GM18873 (cell line): ENCODE measurements at regions not wholly inside any gene's neighbourhood (a gene's known extent, or its start where the extent isn't known, plus 50 kb on each side); places are given as distances from the start of the nearest gene placed in this dataset.
"Not testable (repeated sequence)": the region's sequence is repeated elsewhere in the genome, so short reads cannot be mapped to it uniquely, and the experiment has no call there.

Source experiments
- ATAC-seq: cut with Tn5 transposase; IDR thresholded peaks from one replicate; pipeline ENCODE4 v1.9.1; 2021; ENCODE audit warnings: mild to moderate bottlenecking, moderate library complexity, moderate number of reproducible peaks; ENCODE audit not compliant: unreplicated experiment, low FRiP score

GRCh38 chrX:121598356-121598755 is 550.9 kb downstream of the GLUD2 start:
- ATAC-seq: no peak

GRCh38 chrX:121635141-121635540 is 587.7 kb downstream of the GLUD2 start:
- no peak for ATAC-seq

- ATAC-seq: no peak
These were observed 592.4 kb downstream of the GLUD2 start for GRCh38 chrX:121639781-121640180.

DNA sequence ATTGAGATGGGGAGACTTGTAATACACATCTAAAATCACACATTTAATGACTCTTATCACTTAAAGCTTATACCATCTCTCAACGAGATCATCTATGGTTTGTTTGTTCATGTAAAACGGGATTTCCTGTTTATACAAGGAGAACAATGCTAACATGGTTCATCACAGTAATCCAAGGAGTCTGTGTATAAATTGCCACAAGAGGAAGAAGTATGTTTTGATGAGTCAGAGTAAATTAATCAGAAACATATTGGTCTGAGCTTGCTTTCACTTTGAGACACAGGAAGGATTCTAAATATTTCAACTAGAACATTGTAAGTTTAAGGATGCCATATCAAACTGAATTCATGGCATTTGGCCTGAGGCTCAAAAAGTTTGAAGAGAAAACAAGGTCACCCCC is 594.1 kb downstream of the GLUD2 start:
- no peak for ATAC-seq

GRCh38 chrX:121642415-121642814 is 595.0 kb downstream of the GLUD2 start:
- no peak for ATAC-seq

- ATAC-seq: no peak
These were observed 602.0 kb downstream of the GLUD2 start for GRCh38 chrX:121649417-121649816.

DNA sequence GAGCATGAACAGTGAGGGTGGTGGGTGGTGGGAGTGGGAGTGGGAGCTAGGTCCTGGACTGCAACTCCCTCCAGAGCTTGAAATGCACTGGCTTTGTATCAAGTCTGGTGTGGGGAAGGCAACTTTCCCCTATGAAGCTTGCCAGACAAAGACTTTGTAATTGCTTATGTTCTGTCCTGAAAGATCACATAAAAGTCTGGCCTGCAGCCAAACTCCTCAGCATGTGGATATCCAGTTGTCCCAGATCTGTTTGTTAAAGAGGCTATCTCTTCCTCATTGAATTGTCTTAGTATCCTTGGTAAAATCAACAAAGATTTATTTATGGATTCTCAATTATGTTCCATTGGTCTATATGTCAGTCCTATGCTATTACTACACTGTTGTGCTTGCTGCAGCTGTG is 607.9 kb downstream of the GLUD2 start:
- ATAC-seq: no peak

DNA sequence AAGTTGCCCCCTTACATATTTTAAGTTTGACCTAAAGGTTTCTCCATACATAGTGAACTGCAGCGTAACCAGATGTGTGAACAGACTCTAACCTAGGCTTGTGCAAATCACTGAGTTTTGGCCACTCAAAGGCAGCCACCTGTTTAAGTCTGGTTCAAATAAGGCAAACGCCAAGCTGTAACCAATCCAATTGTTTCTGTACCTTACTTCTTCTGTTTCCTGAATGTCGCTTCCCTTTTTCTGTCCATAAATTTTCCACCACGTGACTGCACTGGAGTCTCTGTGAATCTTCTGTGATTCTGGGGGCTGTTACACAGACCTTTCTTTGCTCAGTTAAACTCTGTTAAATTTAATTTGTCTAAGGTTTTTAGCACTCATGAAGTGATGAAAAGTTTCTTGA is 618.8 kb downstream of the GLUD2 start:
- no peak for ATAC-seq

- ATAC-seq: no peak
These were observed 624.2 kb downstream of the GLUD2 start for GRCh38 chrX:121671649-121672048.

- not testable (repeated sequence) for ATAC-seq
These were observed 661.8 kb downstream of the GLUD2 start for GRCh38 chrX:121709236-121709635.

DNA sequence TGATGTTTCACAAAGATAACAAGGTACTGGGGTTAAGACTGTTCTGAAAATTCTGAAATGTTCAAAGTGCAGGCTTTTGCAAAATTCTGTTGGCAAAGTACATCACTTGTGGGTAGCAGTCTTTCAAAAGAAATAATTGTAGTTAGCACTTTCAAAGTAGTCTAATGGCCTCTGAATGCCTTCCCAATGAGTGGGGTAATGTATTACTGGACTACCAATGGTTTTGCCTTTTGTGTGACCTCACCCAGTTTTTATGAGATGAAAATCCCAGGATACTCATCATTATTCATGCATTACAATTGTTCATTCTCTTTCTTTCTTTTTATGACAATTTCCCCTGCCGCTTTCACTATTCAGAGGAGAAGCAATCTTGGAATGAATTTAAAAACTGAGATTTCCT is 686.1 kb downstream of the GLUD2 start:
- no peak for ATAC-seq

- ATAC-seq: no peak
These were observed 698.7 kb downstream of the GLUD2 start for GRCh38 chrX:121746105-121746504.

GRCh38 chrX:121753602-121754001 is 706.2 kb downstream of the GLUD2 start:
- ATAC-seq: not testable (repeated sequence)

DNA sequence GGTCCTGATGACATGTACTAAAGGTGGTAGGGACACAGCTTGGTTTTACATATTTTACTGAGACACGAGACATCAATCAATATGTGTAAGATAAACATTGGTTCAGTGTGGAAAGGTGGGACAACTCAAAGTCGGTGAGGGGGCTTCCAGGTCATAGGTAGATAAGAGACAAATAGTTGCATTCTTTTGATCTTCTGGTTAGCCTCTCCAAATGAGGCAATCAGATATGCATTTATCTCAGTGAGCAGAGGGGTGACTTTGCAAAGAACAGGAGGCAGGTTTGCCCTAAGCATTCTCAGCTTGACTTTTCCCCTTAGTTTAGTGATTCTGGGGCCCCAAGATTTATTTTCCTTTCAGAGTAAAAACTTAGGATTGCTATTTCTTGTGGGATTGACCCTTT is 706.9 kb downstream of the GLUD2 start:
- no peak for ATAC-seq

GRCh38 chrX:121755541-121755940 is 708.1 kb downstream of the GLUD2 start:
- no peak for ATAC-seq

GRCh38 chrX:121761845-121762244 is 714.4 kb downstream of the GLUD2 start:
- no peak for ATAC-seq

- no peak for ATAC-seq
These were observed 716.3 kb downstream of the GLUD2 start for GRCh38 chrX:121763671-121764070.

GRCh38 chrX:121768210-121768609 is 720.8 kb downstream of the GLUD2 start:
- not testable (repeated sequence) for ATAC-seq

- ATAC-seq: no peak
These were observed 734.6 kb downstream of the GLUD2 start for GRCh38 chrX:121781991-121782390.

- ATAC-seq: no peak
These were observed 735.1 kb downstream of the GLUD2 start for GRCh38 chrX:121782544-121782943.

DNA sequence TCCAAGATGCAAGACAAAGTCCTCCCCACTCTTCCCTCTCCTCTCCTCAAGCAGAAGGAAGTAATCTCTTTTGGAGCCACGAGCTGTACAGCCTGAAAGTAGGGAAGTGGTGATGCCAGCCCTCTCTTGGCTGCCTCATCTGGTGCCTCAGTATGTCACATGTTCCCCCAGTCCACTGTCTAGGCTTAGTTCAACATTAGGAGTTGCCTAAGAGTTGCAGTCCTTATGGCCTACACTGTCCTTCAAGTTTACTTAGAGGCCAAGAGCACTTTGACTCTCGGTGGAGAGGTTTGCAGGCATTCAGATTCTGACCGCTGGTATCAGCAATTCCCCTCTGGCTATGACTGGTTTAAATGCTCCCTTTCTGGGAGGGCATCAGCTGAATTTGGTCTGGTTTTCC is 735.6 kb downstream of the GLUD2 start:
- ATAC-seq: no peak

DNA sequence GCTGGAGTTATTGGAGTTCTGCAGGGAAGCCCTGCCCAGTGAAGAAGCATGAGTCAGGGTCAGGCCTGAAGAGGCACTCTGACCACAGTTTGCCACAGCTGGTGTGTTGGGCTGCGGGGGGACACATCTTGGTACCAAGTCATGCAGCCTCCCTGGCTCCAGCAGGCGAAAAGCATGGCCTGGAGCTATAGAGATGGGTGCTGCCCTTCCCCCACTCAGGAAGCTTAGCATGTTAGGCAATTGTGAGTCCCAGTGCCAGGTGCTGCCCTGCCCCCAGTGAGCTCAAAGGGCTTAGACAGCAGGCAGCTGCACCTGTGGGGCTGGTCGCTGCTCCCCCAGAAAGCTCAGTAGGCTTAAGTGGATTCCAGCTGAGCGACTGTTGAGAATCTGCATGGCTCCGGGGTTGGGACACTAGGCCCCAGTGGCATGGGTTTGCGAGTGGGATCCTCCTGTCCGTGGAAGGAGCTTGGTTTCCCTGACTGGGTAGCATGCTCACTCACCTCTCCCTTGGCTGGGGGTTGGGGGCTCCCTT is 755.5 kb downstream of the GLUD2 start:
- no peak for ATAC-seq

DNA sequence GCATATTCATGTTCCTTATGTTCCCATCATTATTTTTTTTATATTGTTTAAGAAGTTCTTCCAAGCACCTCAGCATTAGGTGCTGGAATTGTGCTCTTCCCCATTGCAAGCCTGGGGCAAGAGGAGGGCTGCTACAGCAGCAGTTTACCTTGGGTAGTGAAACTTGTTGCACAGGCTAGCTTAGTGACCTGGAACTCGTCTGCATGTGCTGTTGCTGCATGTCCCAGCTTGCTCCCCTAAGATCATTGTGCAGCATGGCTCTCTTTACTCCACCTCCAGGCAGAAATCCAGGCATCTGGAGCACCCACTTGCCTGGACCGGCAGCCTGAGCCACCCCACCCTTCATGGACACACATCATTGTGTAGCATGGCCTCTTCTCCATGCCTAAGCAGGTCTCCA is 776.0 kb downstream of the GLUD2 start:
- ATAC-seq: no peak
